ENCODE measurements at regions not wholly inside any gene's neighbourhood (a gene's known extent, or its start where the extent isn't known, plus 50 kb on each side); places are given as distances from the start of the nearest gene placed in this dataset.
"Not testable (repeated sequence)": the region's sequence is repeated elsewhere in the genome, so short reads cannot be mapped to it uniquely, and the experiment has no call there.

- Mint-ChIP-seq H3K4me3 (ENCODE audit: unreplicated experiment) (no peak overlapping the region), H3K9me3 (ENCODE audit: unreplicated experiment) (no peaks in the 10 kb centered on the region), H3K27ac (ENCODE audit: unreplicated experiment) (no peak overlapping the region), H3K4me1 (ENCODE audit: low read depth, unreplicated experiment) (no peaks in the 10 kb centered on the region), H3K27me3 (ENCODE audit: unreplicated experiment) (no peaks in the 10 kb centered on the region), H3K36me3 (ENCODE audit: unreplicated experiment) (no peaks in the 10 kb centered on the region)
- TF ChIP-seq CTCF (IDR thresholded peaks at IDR 0.05; ENCODE audit: partially characterized antibody, unreplicated experiment) = no peak
- DNase-seq = no peak
These were observed 251.5 kb downstream of the RMST start for GRCh38 chr12:97714107-97714563.

- H3K4me1 Mint-ChIP-seq (ENCODE audit: low read depth, unreplicated experiment) = no peaks in the 10 kb centered on the region
- H3K27ac Mint-ChIP-seq (ENCODE audit: unreplicated experiment) = no peak overlapping the region
- no peak overlapping the region for H3K4me3 Mint-ChIP-seq (ENCODE audit: unreplicated experiment)
- peak; percentile 32 for TF ChIP-seq CTCF (IDR thresholded peaks at IDR 0.05; ENCODE audit: partially characterized antibody, unreplicated experiment)
- no peak for DNase-seq
- no peaks in the 10 kb centered on the region for H3K36me3 Mint-ChIP-seq (ENCODE audit: unreplicated experiment)
- H3K9me3 Mint-ChIP-seq (ENCODE audit: unreplicated experiment) = no peaks in the 10 kb centered on the region
- H3K27me3 Mint-ChIP-seq (ENCODE audit: unreplicated experiment) = no peaks in the 10 kb centered on the region
These were observed 253.8 kb downstream of the RMST start for GRCh38 chr12:97716356-97716755.

- H3K4me3 Mint-ChIP-seq (ENCODE audit: unreplicated experiment); H3K4me1 Mint-ChIP-seq (ENCODE audit: low read depth, unreplicated experiment); DNase-seq; H3K27me3 Mint-ChIP-seq (ENCODE audit: unreplicated experiment); H3K27ac Mint-ChIP-seq (ENCODE audit: unreplicated experiment); H3K36me3 Mint-ChIP-seq (ENCODE audit: unreplicated experiment); H3K9me3 Mint-ChIP-seq (ENCODE audit: unreplicated experiment): not testable (repeated sequence)
These were observed 261.2 kb downstream of the RMST start for GRCh38 chr12:97723801-97724200.

GRCh38 chr12:97745406-97746101 is 282.9 kb downstream of the RMST start:
- Mint-ChIP-seq H3K9me3 (ENCODE audit: unreplicated experiment) (no peaks in the 10 kb centered on the region), H3K36me3 (ENCODE audit: unreplicated experiment) (no peaks in the 10 kb centered on the region), H3K4me3 (ENCODE audit: unreplicated experiment) (no peak overlapping the region), H3K4me1 (ENCODE audit: low read depth, unreplicated experiment) (no peaks in the 10 kb centered on the region), H3K27me3 (ENCODE audit: unreplicated experiment) (no peaks in the 10 kb centered on the region), H3K27ac (ENCODE audit: unreplicated experiment) (no peak overlapping the region)
- TF ChIP-seq CTCF (IDR thresholded peaks at IDR 0.05; ENCODE audit: partially characterized antibody, unreplicated experiment) = no peak
- no peak for DNase-seq

- H3K36me3 Mint-ChIP-seq (ENCODE audit: unreplicated experiment) = no peaks in the 10 kb centered on the region
- TF ChIP-seq CTCF (IDR thresholded peaks at IDR 0.05; ENCODE audit: partially characterized antibody, unreplicated experiment) = no peak
- no peak overlapping the region for H3K4me3 Mint-ChIP-seq (ENCODE audit: unreplicated experiment)
- no peak for DNase-seq
- H3K27ac Mint-ChIP-seq (ENCODE audit: unreplicated experiment) = no peak overlapping the region
- H3K9me3 Mint-ChIP-seq (ENCODE audit: unreplicated experiment) = no peaks in the 10 kb centered on the region
- H3K27me3 Mint-ChIP-seq (ENCODE audit: unreplicated experiment) = no peaks in the 10 kb centered on the region
- no peaks in the 10 kb centered on the region for H3K4me1 Mint-ChIP-seq (ENCODE audit: low read depth, unreplicated experiment)
These were observed 285.7 kb downstream of the RMST start for GRCh38 chr12:97748298-97748697.

Measured in glutamatergic neuron (in vitro differentiated cells).